ENCODE measurements at regions not wholly inside any gene's neighbourhood (a gene's known extent, or its start where the extent isn't known, plus 50 kb on each side); places are given as distances from the start of the nearest gene placed in this dataset.

GRCh38 chr4:138494931-138495330, 252.8 kb upstream of the SLC7A11 start:
- H3K4me3 ChIP-seq (ENCODE audit: low read depth, low read length): no peak overlapping the region
- no peaks in the 10 kb centered on the region for H3K36me3 ChIP-seq
- DNase-seq: no peak
- no peaks in the 10 kb centered on the region for H3K27me3 ChIP-seq
- TF ChIP-seq, protein P1, sequence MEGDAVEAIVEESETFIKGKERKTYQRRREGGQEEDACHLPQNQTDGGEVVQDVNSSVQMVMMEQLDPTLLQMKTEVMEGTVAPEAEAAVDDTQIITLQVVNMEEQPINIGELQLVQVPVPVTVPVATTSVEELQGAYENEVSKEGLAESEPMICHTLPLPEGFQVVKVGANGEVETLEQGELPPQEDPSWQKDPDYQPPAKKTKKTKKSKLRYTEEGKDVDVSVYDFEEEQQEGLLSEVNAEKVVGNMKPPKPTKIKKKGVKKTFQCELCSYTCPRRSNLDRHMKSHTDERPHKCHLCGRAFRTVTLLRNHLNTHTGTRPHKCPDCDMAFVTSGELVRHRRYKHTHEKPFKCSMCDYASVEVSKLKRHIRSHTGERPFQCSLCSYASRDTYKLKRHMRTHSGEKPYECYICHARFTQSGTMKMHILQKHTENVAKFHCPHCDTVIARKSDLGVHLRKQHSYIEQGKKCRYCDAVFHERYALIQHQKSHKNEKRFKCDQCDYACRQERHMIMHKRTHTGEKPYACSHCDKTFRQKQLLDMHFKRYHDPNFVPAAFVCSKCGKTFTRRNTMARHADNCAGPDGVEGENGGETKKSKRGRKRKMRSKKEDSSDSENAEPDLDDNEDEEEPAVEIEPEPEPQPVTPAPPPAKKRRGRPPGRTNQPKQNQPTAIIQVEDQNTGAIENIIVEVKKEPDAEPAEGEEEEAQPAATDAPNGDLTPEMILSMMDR (IDR thresholded peaks at IDR 0.05; ENCODE audit: low read depth, low read length): peak; percentile 38
- no peaks in the 10 kb centered on the region for H3K9me3 ChIP-seq
- no peaks in the 10 kb centered on the region for H3K4me1 ChIP-seq

- DNase-seq: no peak
- Histone ChIP-seq H3K9me3 (no peaks in the 10 kb centered on the region), H3K4me3 (ENCODE audit: low read depth, low read length) (no peak overlapping the region), H3K4me1 (no peaks in the 10 kb centered on the region), H3K36me3 (no peaks in the 10 kb centered on the region), H3K27me3 (no peaks in the 10 kb centered on the region)
- TF ChIP-seq, protein P1 (IDR thresholded peaks at IDR 0.05; ENCODE audit: low read depth, low read length): no peak
These were observed 252.0 kb upstream of the SLC7A11 start for GRCh38 chr4:138494116-138494515.

- Histone ChIP-seq H3K36me3 (no peaks in the 10 kb centered on the region), H3K4me1 (no peaks in the 10 kb centered on the region), H3K27me3 (no peaks in the 10 kb centered on the region), H3K4me3 (ENCODE audit: low read depth, low read length) (no peak overlapping the region), H3K9me3 (no peaks in the 10 kb centered on the region)
- DNase-seq: no peak
- TF ChIP-seq, protein P1 (IDR thresholded peaks at IDR 0.05; ENCODE audit: low read depth, low read length): no peak
These were observed 250.0 kb upstream of the SLC7A11 start for GRCh38 chr4:138492176-138492575.

DNA sequence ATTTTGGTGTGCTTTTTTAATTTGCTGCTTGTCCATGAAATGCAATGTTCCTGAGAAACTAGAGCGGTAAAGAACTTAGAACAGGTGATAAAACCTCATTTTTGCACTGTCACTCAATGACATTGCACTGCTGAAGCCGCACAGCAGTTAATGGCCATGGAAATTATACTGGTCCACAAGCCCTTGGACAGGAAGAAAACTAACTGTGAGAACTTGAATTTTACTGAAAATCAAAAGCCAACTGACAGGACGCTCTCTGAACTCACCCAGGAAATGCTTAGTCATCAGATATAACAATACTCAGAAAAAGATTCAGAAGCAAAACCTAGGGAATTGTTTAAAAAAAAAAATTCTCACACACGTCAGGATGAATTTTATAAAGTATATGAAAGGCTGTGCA, 246.4 kb upstream of the SLC7A11 start:
- Histone ChIP-seq H3K36me3 (no peaks in the 10 kb centered on the region), H3K9me3 (no peaks in the 10 kb centered on the region), H3K4me1 (no peaks in the 10 kb centered on the region), H3K27me3 (no peaks in the 10 kb centered on the region), H3K4me3 (ENCODE audit: low read depth, low read length) (no peak overlapping the region)
- TF ChIP-seq, protein P1 (IDR thresholded peaks at IDR 0.05; ENCODE audit: low read depth, low read length): no peak
- DNase-seq: no peak

DNA sequence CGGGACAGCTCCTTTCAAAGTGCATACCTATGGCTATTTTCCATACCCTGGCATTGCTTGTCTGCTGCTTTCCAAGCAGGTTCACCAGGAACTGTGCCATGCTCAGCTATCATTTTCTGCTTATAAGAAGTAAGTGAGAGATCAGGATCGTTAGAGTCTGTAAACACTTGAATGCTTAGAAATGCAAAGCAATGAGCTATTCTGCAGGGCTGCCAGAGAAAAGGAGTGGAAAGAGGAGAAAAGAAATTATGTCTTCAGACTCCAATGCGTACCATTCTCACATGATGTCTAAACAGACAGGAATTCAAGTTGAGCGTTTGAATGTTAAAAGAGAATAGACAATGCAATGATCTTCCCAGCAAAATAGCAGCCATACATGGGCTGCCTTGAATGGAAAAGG, 245.5 kb upstream of the SLC7A11 start:
- Histone ChIP-seq H3K27me3 (no peaks in the 10 kb centered on the region), H3K9me3 (no peaks in the 10 kb centered on the region), H3K4me3 (ENCODE audit: low read depth, low read length) (no peak overlapping the region), H3K36me3 (no peaks in the 10 kb centered on the region), H3K4me1 (no peaks in the 10 kb centered on the region)
- TF ChIP-seq, protein P1 (IDR thresholded peaks at IDR 0.05; ENCODE audit: low read depth, low read length): no peak
- no peak for DNase-seq

DNA sequence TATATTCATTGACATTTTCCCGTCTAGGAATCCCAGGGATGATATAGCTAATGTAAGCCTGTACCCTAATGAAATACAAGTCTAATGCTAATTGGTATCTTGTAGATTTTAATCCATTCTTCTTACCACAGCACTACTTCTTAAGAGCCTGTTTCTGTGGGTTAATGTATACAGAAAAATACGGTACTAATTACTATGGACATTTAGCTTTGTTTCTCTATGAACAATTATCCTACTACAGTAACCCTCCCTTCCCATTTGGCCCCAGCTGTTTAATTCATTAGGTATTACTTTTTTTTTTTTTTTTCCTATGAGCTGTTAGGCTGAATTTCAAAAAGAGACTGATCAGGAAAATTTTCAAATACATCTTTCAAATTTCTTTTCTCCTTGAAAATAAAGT, 245.1 kb upstream of the SLC7A11 start:
- no peaks in the 10 kb centered on the region for H3K9me3 ChIP-seq
- DNase-seq: no peak
- TF ChIP-seq, protein P1 (IDR thresholded peaks at IDR 0.05; ENCODE audit: low read depth, low read length): no peak
- H3K4me1 ChIP-seq: no peaks in the 10 kb centered on the region
- H3K36me3 ChIP-seq: no peaks in the 10 kb centered on the region
- H3K4me3 ChIP-seq (ENCODE audit: low read depth, low read length): no peak overlapping the region
- no peaks in the 10 kb centered on the region for H3K27me3 ChIP-seq
